Esophagus squamous epithelium (tissue), 4 donors: ENCODE measurements at regions not wholly inside any gene's neighbourhood (a gene's known extent, or its start where the extent isn't known, plus 50 kb on each side); places are given as distances from the start of the nearest gene placed in this dataset.

Experiments
- POLR2A ChIP-seq, 4 donors: fragments of 450-650 bp; IDR thresholded peaks; one replicate each; pipeline ENCODE4 v1.6.1; 2017; ENCODE audit warnings: antibody characterized with exemption in 4 of 4, mild to moderate bottlenecking in 4 of 4, moderate library complexity in 3 of 4
- TF ChIP-seq, protein P1 (sequence below), 6 experiments: fragments of 450-650 bp in 4 of 6; fragments of 200-600 bp in 2 of 6; sonication (generic) in 2 of 6; IDR thresholded peaks; one replicate each; pipeline ENCODE4 v1.5.1; 2016 to 2019; ENCODE audit warnings: antibody characterized with exemption in 6 of 6, mild to moderate bottlenecking in 4 of 6, moderate library complexity in 4 of 6

GRCh38 chr12:124188561-124189405 lies 106.1 kb upstream of the RFLNA start:
- TF ChIP-seq, protein P1, sequence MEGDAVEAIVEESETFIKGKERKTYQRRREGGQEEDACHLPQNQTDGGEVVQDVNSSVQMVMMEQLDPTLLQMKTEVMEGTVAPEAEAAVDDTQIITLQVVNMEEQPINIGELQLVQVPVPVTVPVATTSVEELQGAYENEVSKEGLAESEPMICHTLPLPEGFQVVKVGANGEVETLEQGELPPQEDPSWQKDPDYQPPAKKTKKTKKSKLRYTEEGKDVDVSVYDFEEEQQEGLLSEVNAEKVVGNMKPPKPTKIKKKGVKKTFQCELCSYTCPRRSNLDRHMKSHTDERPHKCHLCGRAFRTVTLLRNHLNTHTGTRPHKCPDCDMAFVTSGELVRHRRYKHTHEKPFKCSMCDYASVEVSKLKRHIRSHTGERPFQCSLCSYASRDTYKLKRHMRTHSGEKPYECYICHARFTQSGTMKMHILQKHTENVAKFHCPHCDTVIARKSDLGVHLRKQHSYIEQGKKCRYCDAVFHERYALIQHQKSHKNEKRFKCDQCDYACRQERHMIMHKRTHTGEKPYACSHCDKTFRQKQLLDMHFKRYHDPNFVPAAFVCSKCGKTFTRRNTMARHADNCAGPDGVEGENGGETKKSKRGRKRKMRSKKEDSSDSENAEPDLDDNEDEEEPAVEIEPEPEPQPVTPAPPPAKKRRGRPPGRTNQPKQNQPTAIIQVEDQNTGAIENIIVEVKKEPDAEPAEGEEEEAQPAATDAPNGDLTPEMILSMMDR (IDR thresholded peaks at IDR 0.05) = no peak
- TF ChIP-seq POLR2A (IDR thresholded peaks at IDR 0.05) = no peak
